IMR-90 (cell line): ENCODE measurements at regions not wholly inside any gene's neighbourhood (a gene's known extent, or its start where the extent isn't known, plus 50 kb on each side); places are given as distances from the start of the nearest gene placed in this dataset.

Experiments
- CHD1 ChIP-seq: IDR thresholded peaks from 2 replicates; pipeline ENCODE4 v1.6.1; 2012; ENCODE audit warnings: low read depth, low read length, improper control_type of control experiment
- FOS ChIP-seq: fragments of 150-350 bp; IDR thresholded peaks from 2 replicates; pipeline ENCODE4 v1.6.1; 2016; ENCODE audit warnings: low read depth, low read length
- POLR2A ChIP-seq: IDR thresholded peaks from 2 replicates; pipeline ENCODE4 v1.6.1; 2012; ENCODE audit warnings: mild to moderate bottlenecking, low read depth, low read length
- TF ChIP-seq, protein P1 (sequence below): conservative IDR thresholded peaks from 2 replicates; pipeline ENCODE4 v1.5.1; 2012; ENCODE audit warnings: mild to moderate bottlenecking, low read depth, low read length, improper control_type of control experiment

DNA sequence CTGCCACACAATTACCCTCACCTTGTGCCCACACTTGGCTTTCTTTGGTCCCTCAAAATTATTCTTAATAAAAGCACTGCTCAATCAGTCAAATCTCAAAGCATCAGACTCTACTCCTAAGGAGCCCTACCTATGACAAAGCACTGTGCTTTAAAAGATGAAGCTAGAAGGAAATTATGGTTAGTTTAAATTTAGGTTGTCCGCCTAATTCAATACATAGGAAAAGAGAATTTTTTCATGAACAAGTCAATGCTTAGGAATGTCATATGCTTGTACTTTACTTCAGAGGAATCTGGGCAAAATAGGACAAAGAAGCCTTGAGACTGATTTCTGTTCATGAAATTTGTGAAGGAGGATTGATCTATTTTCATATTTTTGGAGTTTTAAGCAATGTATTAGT lies 726.4 kb upstream of the CDH2 start:
- TF ChIP-seq, protein P1, sequence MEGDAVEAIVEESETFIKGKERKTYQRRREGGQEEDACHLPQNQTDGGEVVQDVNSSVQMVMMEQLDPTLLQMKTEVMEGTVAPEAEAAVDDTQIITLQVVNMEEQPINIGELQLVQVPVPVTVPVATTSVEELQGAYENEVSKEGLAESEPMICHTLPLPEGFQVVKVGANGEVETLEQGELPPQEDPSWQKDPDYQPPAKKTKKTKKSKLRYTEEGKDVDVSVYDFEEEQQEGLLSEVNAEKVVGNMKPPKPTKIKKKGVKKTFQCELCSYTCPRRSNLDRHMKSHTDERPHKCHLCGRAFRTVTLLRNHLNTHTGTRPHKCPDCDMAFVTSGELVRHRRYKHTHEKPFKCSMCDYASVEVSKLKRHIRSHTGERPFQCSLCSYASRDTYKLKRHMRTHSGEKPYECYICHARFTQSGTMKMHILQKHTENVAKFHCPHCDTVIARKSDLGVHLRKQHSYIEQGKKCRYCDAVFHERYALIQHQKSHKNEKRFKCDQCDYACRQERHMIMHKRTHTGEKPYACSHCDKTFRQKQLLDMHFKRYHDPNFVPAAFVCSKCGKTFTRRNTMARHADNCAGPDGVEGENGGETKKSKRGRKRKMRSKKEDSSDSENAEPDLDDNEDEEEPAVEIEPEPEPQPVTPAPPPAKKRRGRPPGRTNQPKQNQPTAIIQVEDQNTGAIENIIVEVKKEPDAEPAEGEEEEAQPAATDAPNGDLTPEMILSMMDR = no peak
- TF ChIP-seq FOS = no peak
- no peak for TF ChIP-seq POLR2A
- no peak for TF ChIP-seq CHD1
